Astrocyte of the cerebellum (primary cell): ENCODE measurements at regions not wholly inside any gene's neighbourhood (a gene's known extent, or its start where the extent isn't known, plus 50 kb on each side); places are given as distances from the start of the nearest gene placed in this dataset.

ENCODE experiments used
- DNase-seq: peaks from one replicate; pipeline ENCODE4 v3.0.0-alpha.2; 2011; ENCODE audit warnings: low read depth
- H3K4me3 ChIP-seq: 2 replicates; pipeline ENCODE4 v1.5.1; 2011; ENCODE audit warnings: mild to moderate bottlenecking, low read depth, low read length, moderate library complexity
- in situ Hi-C: cut with HindIII; loops from 2 replicates; pipeline ENCODE4 v1.10.0; 2017; ENCODE audit warnings: low sequenced_read_pairs
- TF ChIP-seq, protein P1 (sequence below): IDR thresholded peaks from 2 replicates; pipeline ENCODE4 v1.5.1; 2012; ENCODE audit warnings: low read length, low read depth, moderate library complexity, mild to moderate bottlenecking; ENCODE audit errors: missing control alignments

DNA sequence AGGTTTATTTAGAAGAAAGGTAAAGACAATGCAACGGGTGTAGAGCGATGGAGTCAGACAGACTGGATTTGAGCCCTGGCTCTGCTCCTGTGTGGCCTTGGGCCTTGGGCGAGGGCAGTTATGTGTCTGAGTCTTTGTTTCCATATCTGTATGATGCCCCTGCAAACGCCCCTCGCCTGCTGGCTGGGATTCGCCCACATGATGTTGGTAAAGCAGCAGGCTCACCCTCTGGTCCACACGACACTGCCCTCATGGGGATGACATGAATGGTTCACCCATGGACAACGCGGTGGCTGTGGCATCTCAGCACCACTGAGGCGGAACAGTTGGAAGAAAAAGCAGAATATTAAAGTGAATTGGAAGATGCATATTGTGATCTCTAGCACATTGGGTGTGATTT, 60.3 kb downstream of the FOXL1 start:
- no peak for DNase-seq
- TF ChIP-seq, protein P1, sequence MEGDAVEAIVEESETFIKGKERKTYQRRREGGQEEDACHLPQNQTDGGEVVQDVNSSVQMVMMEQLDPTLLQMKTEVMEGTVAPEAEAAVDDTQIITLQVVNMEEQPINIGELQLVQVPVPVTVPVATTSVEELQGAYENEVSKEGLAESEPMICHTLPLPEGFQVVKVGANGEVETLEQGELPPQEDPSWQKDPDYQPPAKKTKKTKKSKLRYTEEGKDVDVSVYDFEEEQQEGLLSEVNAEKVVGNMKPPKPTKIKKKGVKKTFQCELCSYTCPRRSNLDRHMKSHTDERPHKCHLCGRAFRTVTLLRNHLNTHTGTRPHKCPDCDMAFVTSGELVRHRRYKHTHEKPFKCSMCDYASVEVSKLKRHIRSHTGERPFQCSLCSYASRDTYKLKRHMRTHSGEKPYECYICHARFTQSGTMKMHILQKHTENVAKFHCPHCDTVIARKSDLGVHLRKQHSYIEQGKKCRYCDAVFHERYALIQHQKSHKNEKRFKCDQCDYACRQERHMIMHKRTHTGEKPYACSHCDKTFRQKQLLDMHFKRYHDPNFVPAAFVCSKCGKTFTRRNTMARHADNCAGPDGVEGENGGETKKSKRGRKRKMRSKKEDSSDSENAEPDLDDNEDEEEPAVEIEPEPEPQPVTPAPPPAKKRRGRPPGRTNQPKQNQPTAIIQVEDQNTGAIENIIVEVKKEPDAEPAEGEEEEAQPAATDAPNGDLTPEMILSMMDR = no peak
- in situ Hi-C loops = no loop called here
- no peak overlapping the region for H3K4me3 ChIP-seq

DNA sequence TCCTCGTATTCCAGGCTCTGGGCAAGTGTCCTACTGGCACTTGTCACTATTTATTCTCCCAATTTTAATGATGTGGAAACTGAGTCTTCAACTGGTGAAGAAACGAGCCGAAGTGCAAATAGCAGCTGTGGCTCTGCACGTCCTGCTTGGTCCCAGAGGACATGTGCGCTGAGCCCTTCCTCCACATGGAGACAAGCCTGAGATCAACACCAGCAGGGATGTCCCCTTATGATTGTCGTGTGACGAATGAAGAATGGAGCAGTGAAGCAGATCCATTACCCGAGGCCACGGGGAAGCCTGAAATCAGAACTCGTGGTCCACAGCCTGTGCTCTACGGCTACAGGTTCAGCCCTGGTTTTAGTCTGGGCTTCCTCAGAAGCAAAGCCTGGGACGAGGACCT, 61.0 kb downstream of the FOXL1 start:
- in situ Hi-C loops = no loop called here
- no peak overlapping the region for H3K4me3 ChIP-seq
- DNase-seq = no peak
- TF ChIP-seq, protein P1 = no peak

DNA sequence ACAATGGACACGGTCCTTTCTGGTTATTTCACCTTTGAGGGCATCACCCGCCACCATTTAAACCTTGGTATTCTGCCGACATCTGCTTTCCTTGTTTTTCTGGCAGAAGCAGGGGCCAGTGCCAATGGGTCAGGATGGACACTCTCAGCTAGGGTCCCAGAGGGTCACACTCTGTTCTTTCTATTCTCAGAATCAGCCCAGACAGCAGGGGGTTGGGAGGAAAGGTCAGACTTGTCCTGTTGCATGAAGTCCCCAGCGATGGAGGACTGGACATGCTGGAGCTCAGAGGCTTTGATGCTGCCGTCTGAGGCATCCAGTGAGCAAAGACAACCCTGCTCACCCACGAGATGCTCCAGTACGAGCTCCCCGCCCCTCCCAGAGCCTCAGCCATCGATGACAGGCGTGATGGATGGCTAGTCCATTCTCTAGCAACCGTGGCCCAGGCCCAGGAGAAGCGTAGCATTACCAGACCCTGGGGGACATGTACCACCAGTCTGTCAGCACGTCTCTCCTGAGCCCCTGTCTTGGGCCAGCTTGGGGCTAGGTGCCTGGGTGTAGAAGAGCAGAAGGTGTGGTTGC, 62.0 kb downstream of the FOXL1 start:
- in situ Hi-C loops = no loop called here
- TF ChIP-seq, protein P1 = no peak
- no peak overlapping the region for H3K4me3 ChIP-seq
- no peak for DNase-seq

DNA sequence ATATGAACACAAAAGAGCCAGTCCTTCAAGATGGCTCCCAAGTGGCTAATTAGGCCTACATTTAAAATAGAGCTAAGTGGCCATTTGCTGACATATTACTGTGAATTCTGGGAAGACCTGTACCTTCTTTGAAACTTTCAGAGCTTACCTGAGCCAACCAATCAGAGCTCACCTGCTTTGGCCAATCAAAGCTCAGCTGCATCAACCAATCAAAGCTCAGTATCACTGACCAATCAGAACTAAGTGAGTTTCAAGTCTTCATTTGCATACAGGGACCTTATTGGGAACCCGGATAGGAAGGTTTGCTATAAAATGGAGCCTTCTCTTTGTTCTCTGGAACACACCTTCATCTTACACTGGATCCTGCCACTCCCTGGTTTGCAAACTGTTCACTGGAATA, 63.7 kb downstream of the FOXL1 start:
- no peak for DNase-seq
- TF ChIP-seq, protein P1 = no peak
- H3K4me3 ChIP-seq = no peak overlapping the region
- in situ Hi-C loops = no loop called here

DNA sequence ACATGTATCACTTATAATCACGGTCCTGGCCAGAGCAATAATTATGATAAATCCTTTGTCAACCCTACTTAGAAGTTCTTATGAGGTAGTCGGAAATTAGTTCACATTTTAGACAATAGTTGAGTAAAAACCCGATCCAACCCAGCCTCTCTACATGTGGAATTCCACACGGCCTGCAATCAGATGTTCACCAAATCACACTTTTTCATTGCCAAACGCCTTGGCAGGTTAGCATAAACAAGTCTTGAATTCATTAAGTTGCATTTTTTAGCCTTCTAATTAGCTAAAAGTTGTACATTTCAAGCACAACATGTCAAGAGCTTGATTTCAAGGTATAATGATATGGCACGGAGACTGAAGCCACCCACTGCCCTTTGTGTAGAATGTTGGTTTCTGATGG, 65.3 kb downstream of the FOXL1 start:
- H3K4me3 ChIP-seq = no peak overlapping the region
- no peak for DNase-seq
- TF ChIP-seq, protein P1 = no peak
- in situ Hi-C loops = no loop called here

DNA sequence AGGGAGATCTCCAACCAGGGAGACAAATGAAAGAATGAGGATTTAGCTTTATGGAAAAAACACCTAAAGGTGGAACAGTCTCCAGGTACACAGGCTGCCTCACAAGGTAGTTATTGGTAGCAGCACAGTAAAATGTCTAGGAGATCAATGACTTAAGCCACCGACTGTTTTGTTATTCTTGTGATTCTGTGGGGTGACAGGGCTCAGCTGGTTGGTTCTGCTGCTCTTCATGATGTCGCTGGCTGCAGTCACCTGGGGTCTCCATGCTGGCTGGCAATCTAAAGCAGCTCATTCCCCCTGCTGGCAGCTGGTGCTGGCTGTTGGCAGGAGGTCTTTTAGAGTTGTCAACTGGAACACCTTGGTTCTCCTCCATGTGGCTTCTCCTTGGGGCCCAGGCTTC, 69.2 kb downstream of the FOXL1 start:
- no peak overlapping the region for H3K4me3 ChIP-seq
- DNase-seq = no peak
- in situ Hi-C loops = no loop called here
- TF ChIP-seq, protein P1 = no peak

DNA sequence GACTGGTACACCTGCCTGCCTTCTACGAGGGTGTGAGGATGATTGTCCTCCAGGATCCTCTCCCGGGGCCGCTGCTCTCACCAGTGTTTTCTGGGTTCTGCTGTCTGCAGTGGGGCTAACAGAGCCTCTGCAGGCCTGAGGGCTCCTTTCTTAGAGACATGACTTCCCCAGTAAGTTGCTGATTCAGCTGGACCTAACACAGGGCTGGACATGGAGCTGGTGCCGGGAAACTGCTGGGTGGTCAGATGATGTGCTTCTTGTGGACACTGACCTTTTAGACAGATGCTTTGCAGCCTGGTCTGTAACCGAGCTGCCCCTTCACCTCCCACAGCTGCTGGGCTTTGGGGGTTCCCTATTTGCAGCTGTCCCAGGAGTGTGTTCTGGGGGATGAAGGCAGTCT, 71.5 kb downstream of the FOXL1 start:
- in situ Hi-C loops = no loop called here
- TF ChIP-seq, protein P1 = no peak
- no peak for DNase-seq
- H3K4me3 ChIP-seq = no peak overlapping the region
